ENCODE measurements at regions not wholly inside any gene's neighbourhood (a gene's known extent, or its start where the extent isn't known, plus 50 kb on each side); places are given as distances from the start of the nearest gene placed in this dataset.

- Histone ChIP-seq H3K9me1 (replicated peaks; ENCODE audit: control insufficient read depth, extremely low read depth, insufficient read depth, low read length) (no peaks in the 10 kb centered on the region), H3K27me3 (ENCODE audit: control insufficient read depth in 2 of 2, insufficient read depth in 2 of 2, low read length in 2 of 2) (no peaks in the 10 kb centered on the region), H3K4me3 (replicated peaks in 1 of 3; ENCODE audit: insufficient read depth in 1 of 3, low read depth in 1 of 3, low read length in 3 of 3) (no peak overlapping the region), H2AFZ (ENCODE audit: low read depth, low read length) (no peak overlapping the region), H3K9ac (replicated peaks; ENCODE audit: extremely low read depth, insufficient read depth, low read length) (no peak overlapping the region), H3K4me1 (ENCODE audit: control insufficient read depth, extremely low read depth, insufficient read depth, low read length) (no peaks in the 10 kb centered on the region), H3K79me2 (ENCODE audit: control insufficient read depth, insufficient read depth, low read length) (no peaks in the 10 kb centered on the region), H3K4me2 (ENCODE audit: insufficient read depth, low read length) (no peak overlapping the region), H3K27ac (ENCODE audit: insufficient read depth, low read depth, low read length) (no peak overlapping the region), H4K20me1 (replicated peaks; ENCODE audit: control insufficient read depth, extremely low read depth, insufficient read depth, low read length) (no peaks in the 10 kb centered on the region), H3K36me3 (ENCODE audit: control insufficient read depth in 2 of 2, extremely low read depth in 1 of 2, insufficient read depth in 2 of 2, low read length in 2 of 2) (no peaks in the 10 kb centered on the region), H3K9me3 (replicated peaks; ENCODE audit: control insufficient read depth, insufficient read depth, low read length) (no peaks in the 10 kb centered on the region)
- DNase-seq (ENCODE audit: low read depth, low spot score): no peak
- intact Hi-C loops (cut with micrococcal nuclease) (no loop called here), dilution Hi-C loops (cut with MboI; ENCODE audit: extremely low pct_ligation_motif_present, low sequenced_read_pairs) (no loop called here)
- TF ChIP-seq MAX (IDR thresholded peaks at IDR 0.05; ENCODE audit: insufficient read depth, insufficient read length) (no peak), POLR2A (IDR thresholded peaks at IDR 0.05; ENCODE audit: low read depth, low read length) (no peak), POLR2AphosphoS5 (IDR thresholded peaks at IDR 0.05; ENCODE audit: insufficient read depth, low read depth, low read length) (no peak)
- ChIA-PET CTCF (no interaction called here), POLR2A (no interaction called here)
- no TSS peak for BruUV-seq (replicated peaks)
- FAIRE-seq: no peak
Observed at GRCh38 chr6:167717867-167718266, 108.8 kb upstream of the AFDN start.

GRCh38 chr6:167719920-167720319 lies 106.8 kb upstream of the AFDN start:
- Histone ChIP-seq H3K79me2 (ENCODE audit: control insufficient read depth, insufficient read depth, low read length) (no peaks in the 10 kb centered on the region), H3K4me2 (ENCODE audit: insufficient read depth, low read length) (no peak overlapping the region), H3K4me3 (replicated peaks in 1 of 3; ENCODE audit: insufficient read depth in 1 of 3, low read depth in 1 of 3, low read length in 3 of 3) (no peak overlapping the region), H3K9me1 (replicated peaks; ENCODE audit: control insufficient read depth, extremely low read depth, insufficient read depth, low read length) (no peaks in the 10 kb centered on the region), H3K9me3 (replicated peaks; ENCODE audit: control insufficient read depth, insufficient read depth, low read length) (no peaks in the 10 kb centered on the region), H3K27me3 (ENCODE audit: control insufficient read depth in 2 of 2, insufficient read depth in 2 of 2, low read length in 2 of 2) (no peaks in the 10 kb centered on the region), H3K27ac (ENCODE audit: insufficient read depth, low read depth, low read length) (no peak overlapping the region), H3K36me3 (ENCODE audit: control insufficient read depth in 2 of 2, extremely low read depth in 1 of 2, insufficient read depth in 2 of 2, low read length in 2 of 2) (no peaks in the 10 kb centered on the region), H3K4me1 (ENCODE audit: control insufficient read depth, extremely low read depth, insufficient read depth, low read length) (no peaks in the 10 kb centered on the region), H3K9ac (replicated peaks; ENCODE audit: extremely low read depth, insufficient read depth, low read length) (no peak overlapping the region), H4K20me1 (replicated peaks; ENCODE audit: control insufficient read depth, extremely low read depth, insufficient read depth, low read length) (no peaks in the 10 kb centered on the region), H2AFZ (ENCODE audit: low read depth, low read length) (no peak overlapping the region)
- no TSS peak for BruUV-seq (replicated peaks)
- ChIA-PET CTCF (no interaction called here), POLR2A (no interaction called here)
- dilution Hi-C loops (cut with MboI; ENCODE audit: extremely low pct_ligation_motif_present, low sequenced_read_pairs): no loop called here
- DNase-seq (ENCODE audit: low read depth, low spot score): no peak
- intact Hi-C loops (cut with micrococcal nuclease): no loop called here
- no peak for TF ChIP-seq MYC (IDR thresholded peaks at IDR 0.05; ENCODE audit: low read depth, low read length)
- no peak for TF ChIP-seq MAX (IDR thresholded peaks at IDR 0.05; ENCODE audit: insufficient read depth, insufficient read length)
- TF ChIP-seq POLR2A (IDR thresholded peaks at IDR 0.05; ENCODE audit: low read depth, low read length): no peak
- no peak for TF ChIP-seq JUN (IDR thresholded peaks at IDR 0.05; ENCODE audit: borderline replicate concordance, insufficient read depth, insufficient read length, low read depth)
- no peak for TF ChIP-seq FOS (IDR thresholded peaks at IDR 0.05; ENCODE audit: borderline replicate concordance, insufficient read depth, low read length)
- no peak for TF ChIP-seq CTCF (IDR thresholded peaks at IDR 0.05; ENCODE audit: extremely low read depth in 1 of 2, insufficient read depth in 1 of 2, low read depth in 1 of 2, low read length in 2 of 2)
- no peak for TF ChIP-seq GATA2 (IDR thresholded peaks at IDR 0.05; ENCODE audit: insufficient read depth, insufficient read length, low read depth, low read length)
- no peak for TF ChIP-seq EZH2 (IDR thresholded peaks at IDR 0.05; ENCODE audit: borderline replicate concordance, low read depth, low read length, severe bottlenecking)
- TF ChIP-seq POLR2AphosphoS5 (IDR thresholded peaks at IDR 0.05; ENCODE audit: insufficient read depth, low read depth, low read length): no peak
- no peak for FAIRE-seq

Measured in endothelial cell of umbilical vein (primary cell).